ENCODE measurements at regions not wholly inside any gene's neighbourhood (a gene's known extent, or its start where the extent isn't known, plus 50 kb on each side); places are given as distances from the start of the nearest gene placed in this dataset.
A peak's percentile ranks its signal among the peaks of the same experiment; 100 is the strongest.

- TF ChIP-seq CTCF (IDR thresholded peaks at IDR 0.05), result no peak
- no peaks in the 10 kb centered on the region for H3K36me3 ChIP-seq (ENCODE audit: control insufficient read depth, insufficient read depth, low read length)
- no peak overlapping the region for H3K4me3 ChIP-seq (ENCODE audit: low read depth, low read length)
- H3K9ac ChIP-seq, result no peak overlapping the region
- H3K27me3 ChIP-seq (ENCODE audit: control insufficient read depth, insufficient read depth, low read length), result no peaks in the 10 kb centered on the region
- H3K27ac ChIP-seq, result peak overlapping the region; percentile 50
- no peaks in the 10 kb centered on the region for H3K79me2 ChIP-seq
- no peaks in the 10 kb centered on the region for H3K9me3 ChIP-seq (ENCODE audit: control insufficient read depth, low read length)
- peaks cover 23% of the 10 kb centered on the region for H3K4me1 ChIP-seq
- H3K4me2 ChIP-seq (ENCODE audit: low read length), result no peak overlapping the region
- H2AFZ ChIP-seq, result peak overlapping the region; percentile 71
Observed at GRCh38 chr5:74402553-74402952, 238.0 kb downstream of the ENC1 start.

DNA sequence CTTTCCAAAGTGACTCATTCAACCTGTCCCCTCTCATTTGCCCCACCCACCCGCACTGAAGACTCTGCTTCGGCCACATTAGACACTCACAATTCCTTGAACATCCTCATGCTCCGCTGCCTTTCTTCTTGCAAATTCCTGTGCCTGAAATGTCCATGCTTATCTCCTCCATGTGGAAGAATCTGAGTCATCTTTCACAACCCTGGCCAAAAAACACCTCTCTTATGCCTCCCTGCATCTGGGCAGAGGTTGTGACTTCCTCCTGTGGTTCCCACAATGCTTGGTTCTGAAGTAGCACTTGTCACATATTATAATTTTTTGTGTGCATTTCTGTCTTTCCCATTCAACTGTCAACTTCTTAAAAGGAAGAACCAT lies 238.6 kb downstream of the ENC1 start:
- Histone ChIP-seq H3K4me2 (ENCODE audit: low read length) (no peak overlapping the region), H3K27me3 (ENCODE audit: control insufficient read depth, insufficient read depth, low read length) (no peaks in the 10 kb centered on the region), H3K4me1 (peaks cover 23% of the 10 kb centered on the region), H3K79me2 (no peaks in the 10 kb centered on the region), H3K36me3 (ENCODE audit: control insufficient read depth, insufficient read depth, low read length) (no peaks in the 10 kb centered on the region), H2AFZ (peak overlapping the region; percentile 71), H3K4me3 (ENCODE audit: low read depth, low read length) (no peak overlapping the region), H3K27ac (no peak overlapping the region), H3K9ac (no peak overlapping the region), H3K9me3 (ENCODE audit: control insufficient read depth, low read length) (no peaks in the 10 kb centered on the region)
- TF ChIP-seq CTCF (IDR thresholded peaks at IDR 0.05), result no peak

- Histone ChIP-seq H3K27me3 (ENCODE audit: control insufficient read depth, insufficient read depth, low read length) (no peaks in the 10 kb centered on the region), H3K9ac (no peak overlapping the region), H3K79me2 (no peaks in the 10 kb centered on the region), H3K36me3 (ENCODE audit: control insufficient read depth, insufficient read depth, low read length) (no peaks in the 10 kb centered on the region), H3K4me1 (peaks cover 23% of the 10 kb centered on the region), H3K27ac (no peak overlapping the region), H2AFZ (no peak overlapping the region), H3K9me3 (ENCODE audit: control insufficient read depth, low read length) (no peaks in the 10 kb centered on the region), H3K4me3 (ENCODE audit: low read depth, low read length) (no peak overlapping the region), H3K4me2 (ENCODE audit: low read length) (no peak overlapping the region)
- no peak for TF ChIP-seq CTCF (IDR thresholded peaks at IDR 0.05)
Observed at GRCh38 chr5:74401281-74401945, 239.1 kb downstream of the ENC1 start.

GRCh38 chr5:74400067-74400466 lies 240.5 kb downstream of the ENC1 start:
- Histone ChIP-seq H3K79me2 (no peaks in the 10 kb centered on the region), H3K9me3 (ENCODE audit: control insufficient read depth, low read length) (no peaks in the 10 kb centered on the region), H3K4me2 (ENCODE audit: low read length) (no peak overlapping the region), H3K4me1 (peaks cover 31% of the 10 kb centered on the region), H3K27ac (peak overlapping the region; percentile 1), H3K27me3 (ENCODE audit: control insufficient read depth, insufficient read depth, low read length) (no peaks in the 10 kb centered on the region), H3K4me3 (ENCODE audit: low read depth, low read length) (no peak overlapping the region), H3K36me3 (ENCODE audit: control insufficient read depth, insufficient read depth, low read length) (no peaks in the 10 kb centered on the region), H2AFZ (peak overlapping the region; percentile 17), H3K9ac (no peak overlapping the region)
- no peak for TF ChIP-seq CTCF (IDR thresholded peaks at IDR 0.05)

All from parathyroid adenoma (tissue), 2 donors.